Thyroid gland (tissue), 4 donors: ENCODE measurements at regions not wholly inside any gene's neighbourhood (a gene's known extent, or its start where the extent isn't known, plus 50 kb on each side); places are given as distances from the start of the nearest gene placed in this dataset.
"Not testable (repeated sequence)": the region's sequence is repeated elsewhere in the genome, so short reads cannot be mapped to it uniquely, and the experiment has no call there.

Experiments used
- DNase-seq, 2 donors: peaks; one replicate each; pipeline ENCODE4 v3.0.0-alpha.2; 2019
- H3K27ac ChIP-seq, 3 donors: fragments of 200-600 bp; sonication (generic); 1 replicate in 2 of 3; 2 replicates in 1 of 3; pipeline ENCODE4 v1.5.1; 2016 to 2019; ENCODE audit warnings: mild to moderate bottlenecking in 1 of 3, moderate library complexity in 1 of 3
- H3K27me3 ChIP-seq: fragments of 200-600 bp; sonication (generic); one replicate; pipeline ENCODE4 v1.5.1; 2019
- H3K36me3 ChIP-seq, 2 donors: fragments of 200-600 bp; sonication (generic); one replicate each; pipeline ENCODE4 v1.5.1; 2016 to 2019
- H3K4me1 ChIP-seq, 2 donors: fragments of 200-600 bp; sonication (generic); one replicate each; pipeline ENCODE4 v1.5.1; 2017 to 2019
- H3K4me3 ChIP-seq, 3 donors: fragments of 200-600 bp; sonication (generic); replicated peaks in 1 of 3; 1 replicate in 2 of 3; 2 replicates in 1 of 3; pipeline ENCODE4 v1.5.1; 2016; ENCODE audit warnings: mild to moderate bottlenecking in 1 of 3
- H3K9me3 ChIP-seq: fragments of 200-600 bp; sonication (generic); one replicate; pipeline ENCODE4 v1.5.1; 2017
- POLR2A ChIP-seq, 2 donors: fragments of 450-650 bp; IDR thresholded peaks; one replicate each; pipeline ENCODE4 v1.6.1; 2017; ENCODE audit warnings: antibody characterized with exemption in 2 of 2, mild to moderate bottlenecking in 2 of 2, moderate library complexity in 1 of 2
- WGBS, 2 donors: methylation state at CpG; one replicate each; pipeline ENCODE4 v1.1.5; 2017; 5-methylcytosine and 5-hydroxymethylcytosine counted together
- intact Hi-C: fragments of 100-400 bp; cut with DNase I; formaldehyde crosslinking; loops from one replicate; pipeline ENCODE4 v1.15.1; 2023
- TF ChIP-seq, protein P1 (sequence below), 6 experiments: fragments of 200-600 bp in 3 of 6; fragments of 450-650 bp in 3 of 6; sonication (generic) in 3 of 6; IDR thresholded peaks; one replicate each; pipeline ENCODE4 v1.5.1; 2016 to 2019; ENCODE audit warnings: antibody characterized with exemption in 6 of 6, mild to moderate bottlenecking in 2 of 6, inconsistent platforms in 1 of 6, moderate library complexity in 1 of 6

- no peak for DNase-seq
- Histone ChIP-seq H3K27ac (no peak overlapping the region), H3K27me3 (no peaks in the 10 kb centered on the region), H3K9me3 (no peaks in the 10 kb centered on the region), H3K4me1 (no peaks in the 10 kb centered on the region), H3K4me3 (no peak overlapping the region), H3K36me3 (no peaks in the 10 kb centered on the region)
- intact Hi-C loops: no loop called here
- 89 to 91% methylated on average over 1 of the region's 1 CpG for WGBS, 2 donors
- TF ChIP-seq, protein P1, sequence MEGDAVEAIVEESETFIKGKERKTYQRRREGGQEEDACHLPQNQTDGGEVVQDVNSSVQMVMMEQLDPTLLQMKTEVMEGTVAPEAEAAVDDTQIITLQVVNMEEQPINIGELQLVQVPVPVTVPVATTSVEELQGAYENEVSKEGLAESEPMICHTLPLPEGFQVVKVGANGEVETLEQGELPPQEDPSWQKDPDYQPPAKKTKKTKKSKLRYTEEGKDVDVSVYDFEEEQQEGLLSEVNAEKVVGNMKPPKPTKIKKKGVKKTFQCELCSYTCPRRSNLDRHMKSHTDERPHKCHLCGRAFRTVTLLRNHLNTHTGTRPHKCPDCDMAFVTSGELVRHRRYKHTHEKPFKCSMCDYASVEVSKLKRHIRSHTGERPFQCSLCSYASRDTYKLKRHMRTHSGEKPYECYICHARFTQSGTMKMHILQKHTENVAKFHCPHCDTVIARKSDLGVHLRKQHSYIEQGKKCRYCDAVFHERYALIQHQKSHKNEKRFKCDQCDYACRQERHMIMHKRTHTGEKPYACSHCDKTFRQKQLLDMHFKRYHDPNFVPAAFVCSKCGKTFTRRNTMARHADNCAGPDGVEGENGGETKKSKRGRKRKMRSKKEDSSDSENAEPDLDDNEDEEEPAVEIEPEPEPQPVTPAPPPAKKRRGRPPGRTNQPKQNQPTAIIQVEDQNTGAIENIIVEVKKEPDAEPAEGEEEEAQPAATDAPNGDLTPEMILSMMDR (IDR thresholded peaks at IDR 0.05): no peak
These were observed 763.9 kb upstream of the FAM174A start for GRCh38 chr5:99771296-99771695.

- 77 to 86% methylated on average over 3 of the region's 3 CpGs for WGBS, 2 donors
- DNase-seq: no peak
- Histone ChIP-seq H3K36me3 (no peaks in the 10 kb centered on the region), H3K27ac (no peak overlapping the region), H3K4me1 (no peaks in the 10 kb centered on the region), H3K9me3 (no peaks in the 10 kb centered on the region), H3K4me3 (no peak overlapping the region), H3K27me3 (no peaks in the 10 kb centered on the region)
- TF ChIP-seq POLR2A (IDR thresholded peaks at IDR 0.05): no peak
- TF ChIP-seq, protein P1 (IDR thresholded peaks at IDR 0.05): no peak
- intact Hi-C loops: no loop called here
These were observed 770.2 kb upstream of the FAM174A start for GRCh38 chr5:99765011-99765410.

GRCh38 chr5:99763021-99763774 is 772.0 kb upstream of the FAM174A start:
- H3K27me3 ChIP-seq: no peaks in the 10 kb centered on the region
- H3K9me3 ChIP-seq: no peaks in the 10 kb centered on the region
- TF ChIP-seq, protein P1 (IDR thresholded peaks at IDR 0.05): no peak
- TF ChIP-seq POLR2A (IDR thresholded peaks at IDR 0.05): no peak
- no peaks in the 10 kb centered on the region for H3K36me3 ChIP-seq
- DNase-seq: no peak
- no peak overlapping the region for H3K4me3 ChIP-seq
- no peak overlapping the region for H3K27ac ChIP-seq
- no peaks in the 10 kb centered on the region for H3K4me1 ChIP-seq
- WGBS, 2 donors: 79 to 89% methylated on average over 10 to 11 of the region's 11 CpGs
- intact Hi-C loops: no loop called here

- H3K4me1 ChIP-seq: no peaks in the 10 kb centered on the region
- H3K4me3 ChIP-seq: no peak overlapping the region
- WGBS, 2 donors: 96 to 97% methylated on average over 4 of the region's 4 CpGs
- no peak for DNase-seq
- no peaks in the 10 kb centered on the region for H3K9me3 ChIP-seq
- no peaks in the 10 kb centered on the region for H3K36me3 ChIP-seq
- no peaks in the 10 kb centered on the region for H3K27me3 ChIP-seq
- TF ChIP-seq POLR2A (IDR thresholded peaks at IDR 0.05): no peak
- TF ChIP-seq, protein P1 (IDR thresholded peaks at IDR 0.05): no peak
- no peak overlapping the region for H3K27ac ChIP-seq
- intact Hi-C loops: no loop called here
These were observed 787.8 kb upstream of the FAM174A start for GRCh38 chr5:99747342-99747741.

DNA sequence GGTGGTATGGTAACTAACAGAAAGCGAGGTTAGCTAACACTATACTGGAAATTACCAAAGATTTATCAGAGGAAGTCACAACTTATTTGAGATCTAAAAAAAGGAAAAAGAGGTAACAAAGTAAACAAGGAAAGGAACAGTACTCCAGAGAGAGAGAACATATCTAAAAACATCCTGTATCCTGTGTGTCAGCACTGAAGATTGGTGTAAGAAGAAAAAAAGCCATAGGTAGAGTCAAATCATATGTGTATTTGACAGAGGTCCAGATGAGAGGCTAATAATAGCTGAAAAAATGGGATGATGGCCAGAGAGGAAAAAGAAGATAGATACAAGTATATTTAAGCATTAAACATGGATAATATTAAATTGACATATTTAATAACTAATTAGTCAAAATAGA is 802.0 kb upstream of the FAM174A start:
- H3K4me1 ChIP-seq, intact Hi-C loops, H3K9me3 ChIP-seq, H3K4me3 ChIP-seq, DNase-seq, H3K27me3 ChIP-seq, H3K27ac ChIP-seq, H3K36me3 ChIP-seq: not testable (repeated sequence)
- WGBS, 2 donors: 87 to 95% methylated on average over 1 of the region's 1 CpG

DNA sequence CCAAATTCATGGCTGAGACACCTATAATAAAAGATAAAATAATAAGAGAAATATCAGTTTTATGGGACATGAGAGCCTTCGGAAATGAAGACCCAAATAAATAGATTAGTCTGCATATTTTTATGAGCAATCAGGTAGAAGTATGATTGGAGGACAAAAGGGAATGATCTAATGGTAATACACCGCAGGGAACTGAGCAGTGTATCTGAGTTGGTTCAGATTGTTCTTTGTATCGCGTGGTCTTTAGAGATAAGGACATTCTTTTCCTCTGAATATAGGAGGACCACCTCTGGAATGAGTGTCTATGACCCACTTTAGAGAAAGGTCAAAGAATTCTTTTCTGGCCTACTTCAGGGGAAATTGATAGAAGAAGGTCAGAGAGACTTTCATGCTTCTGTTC is 801.8 kb upstream of the CHD1 start:
- H3K27me3 ChIP-seq, H3K9me3 ChIP-seq, H3K36me3 ChIP-seq, H3K4me3 ChIP-seq, DNase-seq, H3K27ac ChIP-seq, H3K4me1 ChIP-seq, intact Hi-C loops: not testable (repeated sequence)
- WGBS, 2 donors: 83% methylated on average over 4 of the region's 4 CpGs; no CpG with 5 or more reads in 1 of the 2 donors
